Activated CD4-positive, alpha-beta T cell treated with anti-CD3 and anti-CD28 coated beads, Interleukin-2, amount 50 U/mL, for 16 hours (primary cell): ENCODE measurements at regions not wholly inside any gene's neighbourhood (a gene's known extent, or its start where the extent isn't known, plus 50 kb on each side); places are given as distances from the start of the nearest gene placed in this dataset.
"Not testable (repeated sequence)": the region's sequence is repeated elsewhere in the genome, so short reads cannot be mapped to it uniquely, and the experiment has no call there.

Experiments
- DNase-seq: peaks from one replicate; pipeline ENCODE4 v3.0.0-alpha.2; 2020

GRCh38 chr3:104297617-104298016 lies 1069.1 kb upstream of the ALCAM start:
- no peak for DNase-seq

GRCh38 chr3:104298662-104299061 lies 1068.0 kb upstream of the ALCAM start:
- no peak for DNase-seq

- no peak for DNase-seq
These were observed 1050.6 kb upstream of the ALCAM start for GRCh38 chr3:104316118-104316517.

- no peak for DNase-seq
These were observed 1043.5 kb upstream of the ALCAM start for GRCh38 chr3:104323226-104323625.

GRCh38 chr3:104347291-104347690 lies 1019.4 kb upstream of the ALCAM start:
- no peak for DNase-seq

- no peak for DNase-seq
These were observed 1016.9 kb upstream of the ALCAM start for GRCh38 chr3:104349836-104350235.

GRCh38 chr3:104353951-104354350 lies 1012.8 kb upstream of the ALCAM start:
- no peak for DNase-seq

- DNase-seq, result no peak
These were observed 1007.2 kb upstream of the ALCAM start for GRCh38 chr3:104359546-104359945.

- DNase-seq, result no peak
These were observed 1006.7 kb upstream of the ALCAM start for GRCh38 chr3:104360038-104360437.

GRCh38 chr3:104361748-104362147 lies 1005.0 kb upstream of the ALCAM start:
- not testable (repeated sequence) for DNase-seq

GRCh38 chr3:104362319-104362718 lies 1004.4 kb upstream of the ALCAM start:
- DNase-seq, result no peak

- DNase-seq, result no peak
These were observed 999.7 kb upstream of the ALCAM start for GRCh38 chr3:104367000-104367399.

- DNase-seq, result no peak
These were observed 997.9 kb upstream of the ALCAM start for GRCh38 chr3:104368760-104369159.

GRCh38 chr3:104385421-104385820 lies 981.3 kb upstream of the ALCAM start:
- DNase-seq, result no peak

GRCh38 chr3:104388619-104389018 lies 978.1 kb upstream of the ALCAM start:
- no peak for DNase-seq

GRCh38 chr3:104392327-104392726 lies 974.4 kb upstream of the ALCAM start:
- no peak for DNase-seq

- DNase-seq, result no peak
These were observed 969.6 kb upstream of the ALCAM start for GRCh38 chr3:104396974-104397669.

GRCh38 chr3:104397713-104398112 lies 969.0 kb upstream of the ALCAM start:
- DNase-seq, result no peak

GRCh38 chr3:104402902-104403301 lies 963.8 kb upstream of the ALCAM start:
- DNase-seq, result no peak

- DNase-seq, result no peak
These were observed 955.0 kb upstream of the ALCAM start for GRCh38 chr3:104411757-104412156.

GRCh38 chr3:104412608-104413580 lies 953.8 kb upstream of the ALCAM start:
- DNase-seq, result no peak

- no peak for DNase-seq
These were observed 938.3 kb upstream of the ALCAM start for GRCh38 chr3:104428337-104428925.

GRCh38 chr3:104429727-104430126 lies 937.0 kb upstream of the ALCAM start:
- DNase-seq, result no peak

- DNase-seq, result no peak
These were observed 930.2 kb upstream of the ALCAM start for GRCh38 chr3:104436506-104436905.
